H1 (cell line): ENCODE measurements at regions not wholly inside any gene's neighbourhood (a gene's known extent, or its start where the extent isn't known, plus 50 kb on each side); places are given as distances from the start of the nearest gene placed in this dataset.

Experiments
- CTCF ChIA-PET: fragments of 300-600 bp; sonication (Branson Sonifier 250); formaldehyde crosslinking; loops from one replicate; lab custom pipeline; 2021; ENCODE audit not compliant: partially characterized antibody; lab: Charles Lee
- POLR2A ChIA-PET: fragments of 300-600 bp; sonication (Branson Sonifier 250); formaldehyde crosslinking; loops from one replicate; lab custom pipeline; 2021; ENCODE audit warnings: inconsistent platforms; ENCODE audit not compliant: partially characterized antibody; lab: Charles Lee
- DNase-seq, 2 experiments: peaks; one replicate each; pipeline versions ENCODE4 v3.0.0 to v3.0.0-alpha.2; 2010 to 2022; ENCODE audit warnings: low spot score in 2 of 2, low read depth in 1 of 2, mixed read lengths in 1 of 2
- FAIRE-seq: peaks from 2 replicates; lab custom pipeline; 2011; peaks lifted over from hg19 to GRCh38; lab: Jason Lieb, UNC
- H2AFZ ChIP-seq: 2 replicates; pipeline ENCODE4 v1.8.1; 2012; ENCODE audit warnings: low read length, inconsistent platforms
- H2AK5ac ChIP-seq: 2 replicates; pipeline ENCODE4 v1.6.1; 2013; ENCODE audit warnings: low read depth, low read length
- H2BK120ac ChIP-seq: replicated peaks from 2 replicates; pipeline ENCODE3; 2013; ENCODE audit warnings: low read depth, low read length, inconsistent platforms
- H2BK12ac ChIP-seq: 2 replicates; pipeline ENCODE4 v1.6.1; 2013; ENCODE audit warnings: low read depth, low read length
- H2BK15ac ChIP-seq: 2 replicates; pipeline ENCODE4 v1.6.1; 2013; ENCODE audit warnings: low read length
- H2BK20ac ChIP-seq: 2 replicates; pipeline ENCODE4 v1.6.1; 2013; ENCODE audit warnings: low read length
- H2BK5ac ChIP-seq: 2 replicates; pipeline ENCODE4 v1.6.1; 2013; ENCODE audit warnings: low read depth, low read length
- H3K14ac ChIP-seq: 2 replicates; pipeline ENCODE4 v1.6.1; 2013; ENCODE audit warnings: inconsistent platforms; ENCODE audit not compliant: insufficient read length
- H3K18ac ChIP-seq: 2 replicates; pipeline ENCODE4 v1.6.1; 2013; ENCODE audit warnings: low read length; ENCODE audit errors: extremely low read depth
- H3K23ac ChIP-seq: 2 replicates; pipeline ENCODE4 v1.6.1; 2013; ENCODE audit warnings: inconsistent platforms; ENCODE audit not compliant: insufficient read length
- H3K23me2 ChIP-seq: 2 replicates; pipeline ENCODE4 v1.6.1; 2013; ENCODE audit warnings: low read depth, low read length
- H3K27ac ChIP-seq: 2 replicates; pipeline ENCODE4 v1.6.1; 2011; ENCODE audit warnings: low read depth, low read length, inconsistent platforms
- H3K27me3 ChIP-seq, 4 experiments: replicated peaks in 1 of 4; 1 replicate in 1 of 4; 2 replicates in 3 of 4; pipeline versions ENCODE4 v1.6.1 to v1.8.1; 2011 to 2013; ENCODE audit warnings: low read length in 3 of 4, mild to moderate bottlenecking in 3 of 4, inconsistent platforms in 2 of 4, mixed read lengths in 2 of 4, moderate library complexity in 1 of 4; ENCODE audit not compliant: control insufficient read depth in 3 of 4, insufficient read depth in 3 of 4; ENCODE audit errors: extremely low read depth in 1 of 4
- H3K36me3 ChIP-seq, 4 experiments: 2 replicates each; pipeline versions ENCODE4 v1.6.1 to v1.8.1; 2011 to 2013; ENCODE audit warnings: mild to moderate bottlenecking in 4 of 4, low read length in 3 of 4, moderate library complexity in 2 of 4, control low read depth in 1 of 4, inconsistent platforms in 1 of 4; ENCODE audit not compliant: insufficient read depth in 4 of 4, control insufficient read depth in 2 of 4
- H3K4ac ChIP-seq: replicated peaks from 2 replicates; pipeline ENCODE3; 2013; ENCODE audit warnings: low read length, low read depth, mixed read lengths, inconsistent platforms; ENCODE audit not compliant: insufficient read length
- H3K4me1 ChIP-seq, 4 experiments: replicated peaks in 1 of 4; 1 replicate in 1 of 4; 2 replicates in 3 of 4; pipeline versions ENCODE4 v1.6.1 to v1.8.1; 2011 to 2013; ENCODE audit warnings: low read length in 3 of 4, inconsistent platforms in 2 of 4, mixed read lengths in 1 of 4; ENCODE audit not compliant: insufficient read depth in 4 of 4, control insufficient read depth in 3 of 4
- H3K4me2 ChIP-seq, 2 experiments: 2 replicates each; pipeline versions ENCODE4 v1.6.1 to v1.8.1; 2011 to 2013; ENCODE audit warnings: low read depth in 2 of 2, low read length in 2 of 2, control low read depth in 1 of 2, inconsistent platforms in 1 of 2, mild to moderate bottlenecking in 1 of 2; ENCODE audit not compliant: insufficient read depth in 1 of 2
- H3K4me3 ChIP-seq, 4 experiments: fragments of 200-600, 300-600 bp in 1 of 4; sonication (generic), shearing (Covaris generic), sonication (Bioruptor Twin) in 1 of 4; 2 replicates each; pipeline versions ENCODE4 v1.5.1 to v1.8.1; 2011 to 2016; ENCODE audit warnings: low read length in 4 of 4, low read depth in 3 of 4, control low read depth in 2 of 4, inconsistent platforms in 2 of 4, mild to moderate bottlenecking in 2 of 4, mixed read lengths in 1 of 4, moderate library complexity in 1 of 4; ENCODE audit not compliant: insufficient read depth in 2 of 4; ENCODE audit errors: extremely low read depth in 1 of 4
- H3K56ac ChIP-seq: replicated peaks from 2 replicates; pipeline ENCODE3; 2013; ENCODE audit warnings: low read depth, mild to moderate bottlenecking, mixed read lengths, low read length, inconsistent platforms; ENCODE audit not compliant: insufficient read length
- H3K79me1 ChIP-seq: 2 replicates; pipeline ENCODE4 v1.6.1; 2013; ENCODE audit warnings: low read depth, low read length, control low read depth
- H3K79me2 ChIP-seq, 2 experiments: 2 replicates each; pipeline versions ENCODE4 v1.6.1 to v1.8.1; 2012 to 2013; ENCODE audit warnings: low read length in 2 of 2, mild to moderate bottlenecking in 2 of 2, inconsistent platforms in 1 of 2; ENCODE audit not compliant: insufficient read depth in 2 of 2, control insufficient read depth in 1 of 2
- H3K9ac ChIP-seq, 4 experiments: replicated peaks in 1 of 4; 1 replicate in 1 of 4; 2 replicates in 3 of 4; pipeline versions ENCODE4 v1.6.1 to v1.8.1; 2011 to 2013; ENCODE audit warnings: low read depth in 3 of 4, low read length in 3 of 4, control low read depth in 2 of 4, mild to moderate bottlenecking in 2 of 4, moderate library complexity in 2 of 4, inconsistent platforms in 1 of 4; ENCODE audit errors: extremely low read depth in 1 of 4
- H3K9me3 ChIP-seq, 2 experiments: 2 replicates each; pipeline versions ENCODE4 v1.6.1 to v1.8.1; 2012 to 2013; ENCODE audit warnings: mild to moderate bottlenecking in 2 of 2, moderate library complexity in 2 of 2, control low read depth in 1 of 2, inconsistent platforms in 1 of 2, low read depth in 1 of 2, low read length in 1 of 2, mixed read lengths in 1 of 2; ENCODE audit not compliant: insufficient read depth in 2 of 2
- H4K20me1 ChIP-seq, 2 experiments: replicated peaks in 1 of 2; 2 replicates each; pipeline versions ENCODE3 to v1.8.1; 2011 to 2013; ENCODE audit warnings: inconsistent platforms in 2 of 2, low read length in 2 of 2, mild to moderate bottlenecking in 1 of 2; ENCODE audit not compliant: insufficient read depth in 2 of 2, control insufficient read depth in 1 of 2
- H4K5ac ChIP-seq: 2 replicates; pipeline ENCODE4 v1.6.1; 2013; ENCODE audit warnings: low read length, low read depth, mixed read lengths, inconsistent platforms; ENCODE audit not compliant: insufficient read length
- H4K8ac ChIP-seq: 2 replicates; pipeline ENCODE4 v1.8.0; 2013; ENCODE audit warnings: mild to moderate bottlenecking, moderate library complexity, low read length, inconsistent platforms; ENCODE audit not compliant: insufficient read depth; ENCODE audit errors: extremely low read depth
- H4K91ac ChIP-seq: replicated peaks from 2 replicates; pipeline ENCODE3; 2013; ENCODE audit warnings: low read length, mixed read lengths, inconsistent platforms; ENCODE audit not compliant: insufficient read length
- SIN3A ChIP-seq, 2 experiments: IDR thresholded peaks in 1 of 2; conservative IDR thresholded peaks in 1 of 2; 2 replicates each; pipeline ENCODE4 v1.6.1; 2011 to 2012; ENCODE audit warnings: low read length in 2 of 2, improper control_type of control experiment in 1 of 2, low read depth in 1 of 2, mild to moderate bottlenecking in 1 of 2
- WGBS, 2 experiments: shearing (Covaris generic) in 1 of 2; methylation state at CpG; one replicate each; pipeline versions ENCODE4 v1.1.6 to v1.1.7; 2013 to 2015; ENCODE audit warnings: low lambda C conversion rate in 2 of 2, mixed read lengths in 2 of 2, inconsistent platforms in 1 of 2, low coverage in 1 of 2, missing lambda C conversion rate in 1 of 2; ENCODE audit not compliant: insufficient replicate concordance in 2 of 2, insufficient coverage in 1 of 2, insufficient read length in 1 of 2; ENCODE audit errors: extremely low coverage in 1 of 2, missing lambda C conversion rate in 1 of 2; 5-methylcytosine and 5-hydroxymethylcytosine counted together

DNA sequence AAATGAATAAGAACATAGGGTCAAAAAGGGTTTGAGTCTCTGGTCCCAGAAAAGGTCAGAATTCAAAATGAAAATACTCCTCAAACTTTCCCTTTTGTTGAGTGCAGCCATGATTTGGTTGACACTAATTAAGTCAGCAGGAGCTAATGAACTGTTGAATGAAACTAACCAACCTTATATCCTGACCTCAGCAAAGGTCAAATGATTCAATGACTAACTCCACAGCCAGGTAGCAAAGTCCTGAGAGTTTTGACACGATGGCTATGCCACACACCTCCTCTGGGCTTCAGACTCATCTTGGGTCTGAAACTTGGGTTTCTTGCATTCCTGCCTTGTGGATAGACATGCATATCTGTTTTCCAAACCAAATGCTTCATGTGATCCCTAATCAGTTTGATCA is 172.3 kb downstream of the INO80D start:
- POLR2A ChIA-PET, result no interaction called here
- Histone ChIP-seq H3K18ac (no peak overlapping the region), H3K23ac (no peak overlapping the region), H2BK15ac (no peak overlapping the region), H3K9me3 (no peaks in the 10 kb centered on the region), H3K4ac (no peak overlapping the region), H2AK5ac (no peak overlapping the region), H3K9ac (no peak overlapping the region), H2BK20ac (no peak overlapping the region), H3K27me3 (no peaks in the 10 kb centered on the region), H4K8ac (no peak overlapping the region), H3K79me2 (no peaks in the 10 kb centered on the region), H3K56ac (no peak overlapping the region), H3K27ac (no peak overlapping the region), H4K20me1 (no peaks in the 10 kb centered on the region), H3K36me3 (no peaks in the 10 kb centered on the region), H3K4me3 (no peak overlapping the region), H4K91ac (no peak overlapping the region), H3K79me1 (no peaks in the 10 kb centered on the region), H2BK120ac (no peak overlapping the region), H3K4me2 (no peak overlapping the region), H4K5ac (no peak overlapping the region), H3K4me1 (no peaks in the 10 kb centered on the region), H3K14ac (no peak overlapping the region), H2BK5ac (no peak overlapping the region), H2BK12ac (no peak overlapping the region), H2AFZ (no peak overlapping the region), H3K23me2 (peaks cover 3% of the 10 kb centered on the region; the same call in 1 of the 2 replicates)
- no peak for DNase-seq
- no peak for FAIRE-seq
- no peak for TF ChIP-seq SIN3A (conservative IDR thresholded peaks at IDR 0.05 in 1 of 2, IDR thresholded peaks at IDR 0.05 in 1 of 2; ENCODE audit: low read depth in 1 of 2, low read length in 2 of 2)
- 81% methylated on average over 1 of the region's 1 CpG; no CpG with 5 or more reads in 1 of the 2 experiments for WGBS, 2 experiments
- CTCF ChIA-PET, result interaction anchor here (5.1 kb wide), 1 partner anchor 11 kb away, joined by 36 read pairs; no protein-coding TSS in a partner anchor
